NT2/D1 (cell line): ENCODE measurements at regions not wholly inside any gene's neighbourhood (a gene's known extent, or its start where the extent isn't known, plus 50 kb on each side); places are given as distances from the start of the nearest gene placed in this dataset.
"Not testable (repeated sequence)": the region's sequence is repeated elsewhere in the genome, so short reads cannot be mapped to it uniquely, and the experiment has no call there.

Experiments
- DNase-seq: peaks from one replicate; pipeline ENCODE4 v3.0.0-alpha.2; 2011; ENCODE audit warnings: low read depth, low spot score
- H3K27me3 ChIP-seq: 2 replicates; pipeline ENCODE4 v1.6.0; 2011; ENCODE audit warnings: mild to moderate bottlenecking; ENCODE audit not compliant: insufficient read length, insufficient read depth
- H3K36me3 ChIP-seq: 2 replicates; pipeline ENCODE4 v1.6.1; 2011; ENCODE audit warnings: mild to moderate bottlenecking, low read length, mixed read lengths; ENCODE audit not compliant: insufficient read depth, insufficient read length
- H3K4me1 ChIP-seq: 2 replicates; pipeline ENCODE4 v1.5.1; 2011; ENCODE audit not compliant: insufficient read depth, insufficient read length
- H3K4me3 ChIP-seq: 2 replicates; pipeline ENCODE4 v1.5.1; 2011; ENCODE audit warnings: low read depth; ENCODE audit not compliant: insufficient read length
- H3K9ac ChIP-seq: 2 replicates; pipeline ENCODE4 v1.6.0; 2011; ENCODE audit warnings: low read depth; ENCODE audit not compliant: insufficient read length
- H3K9me3 ChIP-seq: 2 replicates; pipeline ENCODE4 v1.5.1; 2011; ENCODE audit warnings: mild to moderate bottlenecking, low read length; ENCODE audit not compliant: insufficient read depth
- SUZ12 ChIP-seq: IDR thresholded peaks from 2 replicates; pipeline ENCODE4 v1.6.1; 2011; ENCODE audit not compliant: insufficient read length, insufficient read depth; ENCODE audit errors: extremely low read depth
- YY1 ChIP-seq: IDR thresholded peaks from 2 replicates; pipeline ENCODE4 v1.6.1; 2011; ENCODE audit not compliant: insufficient read length, insufficient read depth
- ZNF274 ChIP-seq: IDR thresholded peaks from 2 replicates; pipeline ENCODE4 v1.6.1; 2011; ENCODE audit warnings: mild to moderate bottlenecking, low read depth, low read length

- H3K9ac ChIP-seq: no peak overlapping the region
- DNase-seq: no peak
- no peaks in the 10 kb centered on the region for H3K36me3 ChIP-seq
- H3K4me1 ChIP-seq: no peaks in the 10 kb centered on the region
- H3K9me3 ChIP-seq: no peaks in the 10 kb centered on the region
- no peaks in the 10 kb centered on the region for H3K27me3 ChIP-seq
- no peak overlapping the region for H3K4me3 ChIP-seq
- TF ChIP-seq SUZ12 (no peak), YY1 (no peak)
Observed at GRCh38 chr16:52742052-52742451, 195.1 kb upstream of the TOX3 start.

- Histone ChIP-seq H3K4me3 (no peak overlapping the region), H3K9ac (no peak overlapping the region), H3K27me3 (no peaks in the 10 kb centered on the region), H3K9me3 (peaks cover 2% of the 10 kb centered on the region; the same call in 1 of the 2 replicates), H3K36me3 (no peaks in the 10 kb centered on the region), H3K4me1 (no peaks in the 10 kb centered on the region)
- DNase-seq: peak; percentile 54
- TF ChIP-seq ZNF274: no peak
- no peak for TF ChIP-seq SUZ12
- TF ChIP-seq YY1: no peak
Observed at GRCh38 chr16:52741351-52741750, 194.4 kb upstream of the TOX3 start.

GRCh38 chr16:52740766-52741165 is 193.8 kb upstream of the TOX3 start:
- no peaks in the 10 kb centered on the region for H3K36me3 ChIP-seq
- TF ChIP-seq ZNF274: no peak
- TF ChIP-seq YY1: no peak
- TF ChIP-seq SUZ12: no peak
- no peak overlapping the region for H3K9ac ChIP-seq
- no peaks in the 10 kb centered on the region for H3K4me1 ChIP-seq
- H3K27me3 ChIP-seq: no peaks in the 10 kb centered on the region
- no peak for DNase-seq
- H3K9me3 ChIP-seq: peaks cover 3% of the 10 kb centered on the region; the same call in 1 of the 2 replicates
- H3K4me3 ChIP-seq: no peak overlapping the region

GRCh38 chr16:52740333-52740732 is 193.4 kb upstream of the TOX3 start:
- no peak for TF ChIP-seq ZNF274
- DNase-seq: no peak

GRCh38 chr16:52738992-52739391 is 192.0 kb upstream of the TOX3 start:
- not testable (repeated sequence) for H3K36me3 ChIP-seq, H3K9ac ChIP-seq, H3K4me3 ChIP-seq, DNase-seq, H3K9me3 ChIP-seq, H3K27me3 ChIP-seq, H3K4me1 ChIP-seq

More at GRCh38 chr16:52740333-52740732, 193.4 kb upstream of the TOX3 start:
- Histone ChIP-seq H3K9ac (no peak overlapping the region), H3K27me3 (no peaks in the 10 kb centered on the region), H3K36me3 (no peaks in the 10 kb centered on the region), H3K4me3 (no peak overlapping the region), H3K4me1 (no peaks in the 10 kb centered on the region), H3K9me3 (peaks cover 3% of the 10 kb centered on the region; the same call in 1 of the 2 replicates)

- no peaks in the 10 kb centered on the region for H3K4me1 ChIP-seq
- DNase-seq: no peak
- H3K4me3 ChIP-seq: no peak overlapping the region
- H3K9ac ChIP-seq: no peak overlapping the region
- no peaks in the 10 kb centered on the region for H3K36me3 ChIP-seq
- H3K27me3 ChIP-seq: no peaks in the 10 kb centered on the region
- H3K9me3 ChIP-seq: peaks cover 50% of the 10 kb centered on the region
- TF ChIP-seq ZNF274 (no peak), SUZ12 (no peak), YY1 (no peak)
Observed at GRCh38 chr16:52731219-52731875, 184.4 kb upstream of the TOX3 start.

- Histone ChIP-seq H3K9ac (no peak overlapping the region), H3K4me1 (no peaks in the 10 kb centered on the region), H3K27me3 (no peaks in the 10 kb centered on the region), H3K36me3 (no peaks in the 10 kb centered on the region), H3K4me3 (no peak overlapping the region), H3K9me3 (peaks cover 49% of the 10 kb centered on the region)
- TF ChIP-seq YY1 (no peak), SUZ12 (no peak), ZNF274 (no peak)
- peak; percentile 81 for DNase-seq
Observed at GRCh38 chr16:52729731-52730130, 182.8 kb upstream of the TOX3 start.

GRCh38 chr16:52727849-52728248 is 180.9 kb upstream of the TOX3 start:
- TF ChIP-seq YY1: no peak
- TF ChIP-seq ZNF274: no peak
- no peak for TF ChIP-seq SUZ12
- Histone ChIP-seq H3K9me3 (peaks cover 49% of the 10 kb centered on the region), H3K4me3 (no peak overlapping the region), H3K4me1 (no peaks in the 10 kb centered on the region), H3K9ac (no peak overlapping the region), H3K27me3 (no peaks in the 10 kb centered on the region), H3K36me3 (no peaks in the 10 kb centered on the region)
- DNase-seq: no peak
